HG03469 (cell line): ENCODE measurements at regions not wholly inside any gene's neighbourhood (a gene's known extent, or its start where the extent isn't known, plus 50 kb on each side); places are given as distances from the start of the nearest gene placed in this dataset.
"Not testable (repeated sequence)": the region's sequence is repeated elsewhere in the genome, so short reads cannot be mapped to it uniquely, and the experiment has no call there.

Source experiments
- ATAC-seq: cut with Tn5 transposase; IDR thresholded peaks from one replicate; pipeline ENCODE4 v1.9.1; 2021; ENCODE audit warnings: mild to moderate bottlenecking, moderate library complexity, moderate number of reproducible peaks; ENCODE audit not compliant: unreplicated experiment

DNA sequence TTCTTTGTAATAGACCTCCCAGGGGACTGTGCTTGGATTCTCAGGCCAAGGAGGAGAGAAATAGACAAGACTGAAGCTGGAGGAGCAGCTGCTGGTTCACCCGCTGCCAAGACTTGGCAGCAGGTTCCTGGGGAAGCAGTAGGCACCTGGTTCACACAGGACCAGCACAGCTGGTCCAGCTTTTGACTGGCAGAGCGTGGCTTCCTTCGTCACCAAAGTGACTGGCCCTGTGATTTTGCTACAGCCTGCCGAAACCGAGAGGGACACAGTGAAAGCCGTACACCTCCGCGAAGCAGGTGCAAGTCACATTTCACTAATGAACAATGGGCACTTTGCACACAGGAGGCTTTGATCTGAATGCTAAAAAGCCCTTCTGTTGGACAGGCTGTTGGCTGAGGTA lies 199.0 kb downstream of the RNF144B start:
- ATAC-seq, result no peak

DNA sequence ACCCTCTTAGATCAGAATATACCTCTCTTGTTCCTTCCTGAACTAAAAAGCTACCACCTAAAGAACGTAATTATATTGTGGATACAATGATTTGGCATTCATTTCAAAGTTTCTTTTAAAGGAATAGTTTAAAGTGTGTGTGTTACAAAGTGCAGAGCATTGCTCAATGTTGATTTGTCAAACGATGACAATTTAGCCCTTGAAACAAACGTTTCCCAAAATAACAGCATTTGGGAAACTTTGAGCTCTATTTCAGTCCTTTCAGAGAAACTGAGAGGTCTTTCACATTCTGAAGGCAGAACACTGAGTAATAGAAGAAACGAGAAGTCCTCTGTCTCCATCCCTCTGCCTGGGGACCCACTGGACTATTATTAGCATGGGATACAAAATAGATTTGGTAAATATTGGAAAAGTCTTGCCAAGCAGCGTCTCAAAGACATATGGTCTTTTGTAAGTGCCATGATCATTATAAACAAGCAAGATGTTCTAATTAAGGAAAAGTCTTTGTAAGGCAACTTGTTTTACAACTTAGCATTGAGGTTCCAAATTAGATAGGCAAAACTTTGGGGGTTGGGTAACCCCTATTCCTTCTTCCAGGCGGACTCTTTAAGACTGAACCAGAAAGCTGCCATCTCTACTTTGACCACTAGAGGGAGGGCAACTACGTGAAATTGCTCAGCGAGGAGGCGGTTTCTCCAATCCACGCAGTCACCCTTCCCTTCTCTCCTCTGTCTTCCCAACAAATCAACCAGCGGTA lies 208.8 kb downstream of the RNF144B start:
- ATAC-seq, result peak; percentile 90

DNA sequence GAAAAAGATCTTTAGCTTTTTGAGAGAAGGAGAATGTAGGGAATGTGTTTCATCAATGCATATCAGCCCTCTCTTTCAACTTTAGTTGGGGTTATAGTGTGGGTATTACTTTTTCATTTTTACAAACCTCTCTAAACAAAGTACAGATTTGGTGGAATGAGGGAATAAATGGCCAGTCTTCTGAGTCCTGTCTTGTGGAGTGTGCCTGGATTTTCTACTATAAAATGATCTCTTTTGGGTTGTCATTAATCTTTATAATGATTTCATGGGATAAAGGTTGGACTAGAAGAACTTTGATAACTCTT lies 209.3 kb downstream of the RNF144B start:
- no peak for ATAC-seq

DNA sequence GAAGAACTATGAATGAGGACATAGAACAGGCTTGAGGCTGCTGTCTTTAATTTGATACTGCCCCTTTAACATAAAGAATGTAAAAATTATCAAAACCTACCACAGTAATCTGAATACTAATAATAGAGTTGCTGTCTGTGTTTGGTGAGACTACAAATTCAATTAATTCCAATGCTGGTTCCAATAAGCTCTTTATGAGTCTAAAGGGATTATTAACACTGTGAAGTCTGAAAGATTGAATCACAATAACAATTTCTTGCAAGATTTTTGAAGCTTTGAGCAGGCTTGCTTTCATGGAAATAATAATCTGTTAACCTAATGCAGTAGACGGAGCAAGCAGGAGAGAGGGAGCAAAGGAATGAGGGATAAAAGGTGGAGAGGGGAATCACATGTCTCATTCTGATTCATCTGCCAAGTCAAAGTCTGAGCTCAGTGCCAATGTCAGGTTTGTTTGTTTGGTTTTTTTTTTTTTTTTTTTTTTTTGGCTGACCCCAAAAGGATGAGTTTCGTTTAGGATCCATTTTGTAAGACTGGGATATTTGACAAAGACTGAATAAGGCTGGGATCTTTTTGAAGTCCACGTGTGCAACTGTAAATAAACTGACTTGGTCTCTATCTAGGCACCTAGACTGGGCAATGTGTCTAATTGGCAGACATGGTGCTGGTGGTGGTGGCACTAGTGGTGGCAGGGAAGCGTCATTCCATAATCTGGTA lies 211.6 kb downstream of the RNF144B start:
- ATAC-seq, result no peak

DNA sequence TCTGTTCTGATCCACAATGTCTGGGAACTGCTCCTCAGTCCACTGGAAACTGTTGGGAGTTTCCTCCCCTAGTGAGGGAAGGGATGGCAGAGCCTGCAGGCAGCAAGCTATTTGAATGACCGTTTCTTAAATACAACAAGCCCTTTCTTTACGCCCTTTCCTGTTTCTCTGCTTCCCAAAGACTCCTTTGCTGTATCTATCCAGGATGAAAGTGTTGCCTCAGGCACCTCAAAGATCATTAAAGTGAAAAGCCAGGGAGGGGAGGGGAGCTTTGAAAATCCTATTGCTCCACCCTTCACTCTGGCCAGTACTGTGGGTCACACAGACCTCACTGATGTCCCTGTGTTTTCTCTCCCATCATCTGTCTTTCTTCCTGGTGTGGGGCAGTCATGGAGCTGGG lies 213.1 kb downstream of the RNF144B start:
- no peak for ATAC-seq

DNA sequence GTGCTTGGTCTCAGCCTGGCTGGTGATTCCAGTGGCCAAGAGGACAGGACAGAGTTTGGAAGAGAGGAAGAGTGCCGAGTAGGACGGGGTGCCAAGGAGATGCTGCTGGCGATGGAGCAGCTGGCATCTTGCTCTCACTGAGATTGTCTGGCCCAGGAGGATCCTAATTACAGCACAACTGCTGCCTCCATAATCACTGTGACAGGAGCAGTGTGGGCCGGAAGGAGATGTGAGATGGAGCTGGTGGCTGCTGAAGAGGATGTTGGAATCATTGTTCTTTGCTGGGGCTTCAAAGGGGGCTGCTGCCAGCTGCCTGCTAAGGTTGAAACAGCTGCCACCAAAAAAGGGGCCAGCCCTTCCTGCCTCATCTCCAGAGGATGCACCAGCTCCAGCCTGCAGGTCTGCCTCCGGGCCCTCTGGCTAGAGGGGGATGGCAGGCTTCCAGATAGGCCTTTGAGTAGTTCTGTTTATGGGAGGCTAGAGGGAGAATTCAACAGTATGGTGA lies 214.4 kb downstream of the RNF144B start:
- no peak for ATAC-seq

DNA sequence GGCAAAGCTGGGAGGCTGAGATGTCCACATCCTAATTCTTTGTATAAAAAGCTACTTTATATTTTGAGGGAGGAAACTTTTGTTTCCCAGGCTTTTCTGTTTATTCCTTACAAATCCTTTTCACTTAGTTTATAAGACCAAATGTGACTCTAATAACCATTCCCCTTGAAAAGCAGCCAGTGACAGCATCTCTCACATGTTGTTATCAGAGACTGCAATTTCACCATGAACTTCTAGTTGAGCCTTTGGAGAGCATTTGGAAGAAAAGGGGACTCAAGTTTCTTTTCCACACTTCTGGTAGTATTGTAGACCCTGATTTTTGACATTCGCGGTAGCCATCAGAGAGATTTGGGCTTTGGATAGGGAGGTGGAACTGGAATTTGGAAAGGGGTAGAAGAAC lies 215.8 kb downstream of the RNF144B start:
- no peak for ATAC-seq

DNA sequence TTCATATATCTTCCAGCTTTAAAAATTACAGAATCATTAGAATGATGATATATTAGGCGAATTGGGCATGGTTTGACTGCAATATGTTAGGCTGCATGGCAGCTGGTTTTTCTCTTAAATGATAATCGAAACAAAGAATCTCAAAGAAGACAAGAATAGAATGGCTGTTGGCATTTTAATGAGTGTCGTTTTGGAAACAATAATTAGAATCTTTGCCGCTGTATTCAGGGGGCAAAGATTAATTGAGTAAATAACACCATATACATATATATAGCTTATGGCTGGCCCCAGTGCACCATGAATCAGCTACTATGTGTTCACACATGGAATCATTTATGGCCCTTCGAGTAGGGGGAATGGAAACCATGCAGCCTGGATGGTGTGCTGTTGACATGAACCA lies 216.2 kb downstream of the RNF144B start:
- ATAC-seq, result no peak

DNA sequence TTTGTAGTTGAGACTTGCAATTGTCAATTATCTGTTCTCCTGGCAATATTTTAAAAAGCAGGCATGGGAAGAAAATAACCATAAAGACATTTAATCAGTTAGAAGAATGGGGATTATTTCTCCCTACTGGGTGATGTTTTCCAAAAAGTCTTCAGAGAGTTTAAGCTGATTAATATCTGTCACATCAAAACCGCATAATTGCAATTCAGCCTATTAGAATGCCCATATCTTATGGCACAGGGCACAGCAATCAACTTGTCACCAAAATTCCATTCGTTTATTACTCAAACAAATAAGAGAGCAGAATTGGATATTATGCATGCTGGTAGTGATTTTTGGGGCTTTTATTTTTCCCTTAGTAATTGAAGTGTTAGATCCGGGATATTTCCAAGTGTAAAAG lies 218.7 kb downstream of the RNF144B start:
- no peak for ATAC-seq

DNA sequence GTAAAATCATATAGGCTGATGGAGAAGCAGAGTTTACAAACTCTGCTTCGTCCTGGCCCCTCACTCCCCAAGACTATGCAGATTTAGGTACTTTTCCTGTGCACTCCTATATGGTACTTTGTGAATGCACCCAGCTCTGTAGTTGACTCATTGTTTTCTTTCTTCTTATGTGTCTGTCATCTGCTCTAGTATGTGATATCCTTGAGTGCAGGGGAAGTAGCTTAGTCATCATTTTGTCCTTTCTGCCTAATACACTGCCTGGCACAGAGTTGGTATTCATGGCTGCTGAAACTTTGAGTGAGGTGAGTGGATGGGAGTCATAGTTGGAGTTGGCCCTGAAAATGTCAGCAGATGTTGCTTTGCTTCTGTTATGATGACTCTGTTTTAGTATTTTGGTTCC lies 222.6 kb downstream of the RNF144B start:
- no peak for ATAC-seq

DNA sequence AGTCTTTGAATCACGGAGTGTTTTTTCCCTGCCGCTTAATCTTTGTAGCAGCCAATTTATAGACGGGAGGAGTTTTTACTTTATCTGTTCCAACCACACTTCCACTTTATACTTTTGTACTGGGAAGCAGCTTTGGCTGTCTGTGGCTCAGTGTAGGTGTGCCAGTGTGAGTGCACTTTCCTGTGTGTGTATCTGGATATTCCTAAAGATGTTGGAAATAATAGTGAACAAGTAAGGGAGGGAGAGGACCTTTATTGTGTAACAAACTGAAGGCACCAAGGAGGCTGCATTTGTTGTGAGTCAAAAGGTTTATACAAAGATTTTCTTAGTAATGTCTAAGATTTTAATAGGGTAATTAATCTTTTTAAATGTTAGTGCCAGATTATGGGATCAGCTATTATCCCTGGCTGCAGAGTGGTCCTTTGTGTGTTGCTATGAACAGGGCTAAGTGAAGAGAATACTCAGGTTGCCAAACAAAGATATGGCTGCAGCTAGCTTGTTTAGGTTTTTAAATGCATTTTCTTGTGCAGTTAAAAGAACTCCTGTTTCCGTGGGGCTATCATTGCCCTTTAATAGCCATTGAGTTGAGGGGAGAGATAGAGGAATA lies 226.3 kb downstream of the RNF144B start:
- ATAC-seq, result no peak

DNA sequence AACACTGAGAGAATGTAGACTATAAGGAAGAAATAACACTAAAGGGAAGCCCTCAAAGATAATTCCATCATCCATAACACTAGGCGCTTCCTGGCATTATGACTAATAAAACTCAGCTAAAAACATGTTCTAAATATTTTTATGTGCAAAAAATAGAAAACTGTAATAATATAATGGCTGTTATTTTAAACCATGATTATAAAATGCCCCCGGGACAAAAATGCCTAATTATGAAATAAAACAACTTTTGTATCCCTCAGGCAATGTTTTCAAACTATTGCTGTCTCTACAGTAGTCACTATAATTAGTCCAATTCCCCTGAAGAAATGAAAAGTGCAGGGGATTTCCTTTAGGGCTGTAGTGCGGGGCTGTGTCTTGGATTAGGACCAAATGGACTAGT lies 242.4 kb downstream of the RNF144B start:
- no peak for ATAC-seq

DNA sequence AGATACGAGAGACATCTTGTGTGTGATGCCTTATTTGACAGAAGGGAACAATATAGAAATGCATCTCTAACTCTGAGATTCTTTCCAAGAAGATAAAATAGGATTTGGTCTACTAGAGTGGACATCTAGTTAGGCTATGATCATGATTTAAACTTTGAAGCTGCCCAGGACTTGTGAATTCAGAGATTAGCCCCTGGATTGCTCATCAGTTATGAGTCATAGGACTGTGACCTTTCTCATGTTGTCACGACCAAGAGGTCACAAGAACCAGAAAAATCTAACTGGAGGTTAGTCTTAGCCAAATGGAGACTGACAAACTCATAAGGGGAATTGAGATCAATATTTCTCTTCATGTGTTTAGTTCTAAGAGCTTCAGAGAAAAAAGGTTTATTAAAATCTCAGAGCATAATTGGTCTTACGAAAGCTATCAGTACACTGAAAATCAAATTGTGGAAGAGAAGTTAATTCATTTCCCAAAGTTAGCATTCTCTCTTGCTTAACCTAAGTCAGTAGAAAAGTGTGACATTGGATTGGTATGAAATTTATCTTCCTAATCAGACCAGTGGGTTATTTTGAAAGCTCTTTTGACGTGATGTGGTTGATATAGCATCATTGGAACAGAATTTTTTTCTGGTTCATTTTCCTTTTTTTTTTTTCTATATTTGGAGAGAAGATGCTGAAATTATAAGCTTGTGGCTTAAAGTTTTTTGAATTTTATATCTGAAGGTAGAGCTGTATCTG lies 245.7 kb downstream of the RNF144B start:
- no peak for ATAC-seq

DNA sequence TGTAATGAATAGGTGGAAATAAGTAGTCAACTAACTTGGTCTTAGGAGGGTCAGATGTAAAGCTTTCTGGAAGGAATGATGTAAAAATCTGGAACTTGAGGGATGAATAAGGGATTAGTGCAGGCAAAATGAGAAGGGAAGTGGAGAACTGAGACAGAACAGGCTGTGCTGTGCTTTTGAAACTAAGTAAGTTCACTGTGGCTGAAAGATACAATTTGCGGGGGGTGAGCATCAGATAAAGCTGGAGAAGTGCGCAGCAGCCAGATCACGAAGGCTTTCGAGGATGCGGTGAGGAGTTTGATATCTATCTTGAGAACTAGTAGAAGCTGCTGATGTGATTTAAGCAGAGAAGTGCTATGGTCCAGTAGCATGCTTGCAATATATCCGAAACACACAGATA lies 247.8 kb downstream of the RNF144B start:
- ATAC-seq, result no peak

DNA sequence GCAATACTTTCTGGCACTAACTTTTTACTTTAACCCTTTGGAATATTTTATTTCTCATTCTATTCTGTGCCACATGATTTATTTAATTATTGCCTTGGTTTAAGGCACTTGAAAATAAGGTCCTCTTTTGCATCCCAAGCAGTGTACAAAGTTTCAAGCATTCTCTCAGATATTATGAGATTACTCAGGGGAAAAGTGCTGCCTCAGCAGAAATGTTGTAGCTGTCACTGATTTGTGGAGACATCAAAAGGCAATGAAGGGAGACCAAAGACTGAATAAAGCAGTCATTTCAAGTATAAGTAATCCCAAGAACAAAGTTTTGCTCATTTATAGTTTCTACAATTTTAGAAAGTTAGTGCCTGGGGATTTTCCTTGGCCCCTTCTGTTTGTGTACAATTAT lies 253.0 kb downstream of the RNF144B start:
- no peak for ATAC-seq

DNA sequence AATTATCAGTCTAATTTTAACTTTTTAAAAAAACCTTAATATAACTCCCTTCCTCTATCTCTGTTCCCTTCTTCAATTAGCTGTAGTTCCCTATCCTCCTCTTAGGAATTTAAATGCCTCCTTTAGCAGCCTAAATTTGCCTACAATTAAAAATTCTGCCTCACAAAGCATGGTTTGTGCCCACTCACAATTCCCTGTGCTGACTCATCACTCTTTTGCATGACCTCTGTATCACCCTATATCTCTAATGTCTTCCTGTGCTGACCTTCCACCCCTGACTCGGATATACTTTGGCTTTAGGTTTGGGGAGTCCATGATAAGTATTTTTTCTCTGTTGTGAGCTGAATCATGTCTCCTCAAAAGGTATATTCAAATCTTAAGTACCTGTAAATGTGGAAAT lies 253.6 kb downstream of the RNF144B start:
- no peak for ATAC-seq

DNA sequence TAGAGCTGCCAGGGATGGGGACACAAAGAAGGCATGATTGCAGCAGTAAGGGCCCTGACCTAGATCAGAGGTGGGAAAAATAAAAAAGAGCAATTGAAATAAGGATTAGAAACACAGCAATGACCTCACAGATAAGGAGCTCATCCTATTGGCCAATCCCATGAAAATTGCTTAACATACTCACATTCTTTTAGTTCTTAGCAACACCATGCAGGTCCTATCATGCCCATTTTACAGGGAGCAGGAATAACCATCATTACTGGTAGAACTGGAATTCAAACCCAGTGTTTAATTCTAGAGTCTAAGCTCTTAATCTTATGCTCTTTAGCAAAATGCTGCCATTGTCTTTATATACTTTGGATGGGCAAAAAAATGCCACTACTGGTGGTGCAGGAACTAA lies 267.7 kb downstream of the RNF144B start:
- no peak for ATAC-seq

DNA sequence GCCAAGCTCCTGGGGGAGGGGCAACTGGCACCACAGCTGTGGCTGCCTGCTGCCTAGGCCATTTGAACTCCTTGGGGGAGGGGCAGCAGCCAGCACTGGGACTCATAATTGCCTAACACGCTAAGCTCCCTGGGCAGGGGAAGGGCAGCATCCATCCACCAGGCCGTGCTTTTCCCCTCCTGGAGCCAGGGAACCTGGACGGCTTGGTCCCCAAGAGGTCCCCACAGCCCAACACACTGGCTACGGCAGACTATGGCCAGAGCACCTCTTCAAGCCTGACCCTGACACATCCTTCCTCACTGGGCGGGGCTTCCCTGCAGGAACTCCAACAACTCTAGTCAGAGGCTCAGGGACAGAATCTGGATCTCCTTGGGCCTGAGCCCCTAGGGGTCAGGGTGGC lies 269.4 kb downstream of the RNF144B start:
- ATAC-seq, result no peak

DNA sequence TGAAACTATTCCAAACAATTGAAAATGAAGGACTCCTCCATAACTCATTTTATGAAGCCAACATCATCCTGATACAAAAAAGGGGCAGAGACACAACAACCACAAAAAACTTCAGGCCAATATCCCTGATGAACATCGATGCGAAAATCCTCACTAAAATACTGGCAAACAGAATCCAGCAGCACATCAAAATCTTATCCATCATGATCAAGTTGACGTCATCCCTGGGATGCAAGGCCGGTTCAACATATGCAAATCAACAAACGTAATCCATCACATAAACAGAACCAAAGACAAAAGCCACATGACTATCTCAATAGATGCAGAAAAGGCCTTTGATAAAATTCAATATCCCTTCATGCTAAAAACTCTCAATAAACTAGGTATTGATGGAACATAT lies 272.8 kb downstream of the RNF144B start:
- ATAC-seq, result not testable (repeated sequence)

DNA sequence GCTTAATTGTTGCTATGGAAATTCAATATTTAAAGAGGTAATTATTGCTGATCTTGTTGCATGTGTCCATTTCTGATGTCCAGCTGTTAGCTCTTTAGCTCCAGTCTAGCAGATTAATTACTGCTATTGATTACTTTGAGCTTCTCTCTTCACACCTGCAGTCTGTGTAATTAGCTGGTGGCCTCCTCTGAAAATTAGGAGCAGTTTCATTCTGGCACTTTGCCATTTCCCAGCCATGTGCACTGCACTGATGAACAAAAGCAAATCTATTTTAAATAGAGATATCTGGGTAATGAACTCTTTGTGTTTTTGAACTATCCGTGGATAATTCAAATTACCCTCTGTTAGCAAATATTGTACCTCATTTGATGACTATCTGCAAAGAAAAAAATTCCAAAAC lies 275.9 kb downstream of the RNF144B start:
- no peak for ATAC-seq

DNA sequence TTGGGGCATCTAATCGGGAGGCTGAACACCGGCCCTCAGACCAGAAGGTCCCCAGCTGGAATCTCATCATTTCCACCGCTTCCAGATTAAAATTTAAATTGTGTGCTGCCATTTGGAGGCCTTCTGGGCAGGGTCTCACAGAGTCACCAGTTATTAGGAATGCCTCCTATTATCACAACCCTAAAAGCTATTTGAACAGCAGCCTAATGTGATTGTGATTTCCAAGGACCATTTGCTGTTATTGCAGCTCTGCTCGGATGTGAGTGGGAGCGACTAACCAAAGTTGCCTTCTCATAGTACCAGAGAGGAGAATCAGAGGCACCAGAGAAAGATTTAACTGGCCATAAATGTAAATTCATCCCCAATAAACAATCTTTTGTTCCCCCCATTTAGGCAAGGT lies 277.3 kb downstream of the RNF144B start:
- no peak for ATAC-seq

DNA sequence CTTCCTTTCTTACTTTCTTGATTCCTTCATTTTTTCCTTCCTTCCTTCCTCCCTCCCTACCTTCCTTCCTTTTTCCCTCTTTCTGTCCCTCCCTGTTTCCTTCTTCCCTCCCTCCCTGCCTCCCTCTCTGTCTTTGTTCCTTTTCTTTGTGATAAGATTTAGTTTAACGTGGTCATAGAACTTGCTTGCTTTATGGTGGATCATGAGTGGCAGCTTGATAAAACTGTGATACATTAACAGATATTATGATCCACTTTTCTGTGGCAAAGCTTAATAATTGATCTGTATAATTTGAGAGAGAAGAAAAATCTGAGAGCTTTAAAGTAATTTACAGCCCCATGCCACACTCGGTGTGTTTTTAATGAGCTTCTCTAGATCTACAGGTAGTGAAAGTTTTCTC lies 280.5 kb downstream of the RNF144B start:
- no peak for ATAC-seq
